Renal cortical epithelial cell (primary cell): ENCODE measurements at regions not wholly inside any gene's neighbourhood (a gene's known extent, or its start where the extent isn't known, plus 50 kb on each side); places are given as distances from the start of the nearest gene placed in this dataset.
A peak's percentile ranks its signal among the peaks of the same experiment; 100 is the strongest.

Experiments used
- DNase-seq: peaks from one replicate; pipeline ENCODE4 v3.0.0-alpha.2; 2011; ENCODE audit warnings: low read depth

- DNase-seq: no peak
These were observed 51.8 kb upstream of the NDUFB4 start for GRCh38 chr3:120544361-120544760.

GRCh38 chr3:120536642-120537041, 59.5 kb upstream of the NDUFB4 start:
- DNase-seq: no peak

- no peak for DNase-seq
These were observed 63.2 kb upstream of the NDUFB4 start for GRCh38 chr3:120532969-120533368.

GRCh38 chr3:120528163-120528562, 68.0 kb upstream of the NDUFB4 start:
- DNase-seq: no peak

GRCh38 chr3:120526011-120526870, 69.9 kb upstream of the NDUFB4 start:
- no peak for DNase-seq

- peak; percentile 71 for DNase-seq
These were observed 71.8 kb upstream of the NDUFB4 start for GRCh38 chr3:120524171-120524923.

- DNase-seq: no peak
These were observed 65.3 kb upstream of the FSTL1 start for GRCh38 chr3:120516136-120516535.

- DNase-seq: no peak
These were observed 61.9 kb upstream of the FSTL1 start for GRCh38 chr3:120512655-120513054.

GRCh38 chr3:120506828-120507774, 56.3 kb upstream of the FSTL1 start:
- peak; percentile 36 for DNase-seq

- peak; percentile 9 for DNase-seq
These were observed 55.5 kb upstream of the FSTL1 start for GRCh38 chr3:120506076-120506827.

GRCh38 chr3:120503727-120504616, 53.2 kb upstream of the FSTL1 start:
- no peak for DNase-seq

- DNase-seq: no peak
These were observed 51.3 kb upstream of the FSTL1 start for GRCh38 chr3:120502116-120502515.
